ENCODE measurements at regions not wholly inside any gene's neighbourhood (a gene's known extent, or its start where the extent isn't known, plus 50 kb on each side); places are given as distances from the start of the nearest gene placed in this dataset.

DNA sequence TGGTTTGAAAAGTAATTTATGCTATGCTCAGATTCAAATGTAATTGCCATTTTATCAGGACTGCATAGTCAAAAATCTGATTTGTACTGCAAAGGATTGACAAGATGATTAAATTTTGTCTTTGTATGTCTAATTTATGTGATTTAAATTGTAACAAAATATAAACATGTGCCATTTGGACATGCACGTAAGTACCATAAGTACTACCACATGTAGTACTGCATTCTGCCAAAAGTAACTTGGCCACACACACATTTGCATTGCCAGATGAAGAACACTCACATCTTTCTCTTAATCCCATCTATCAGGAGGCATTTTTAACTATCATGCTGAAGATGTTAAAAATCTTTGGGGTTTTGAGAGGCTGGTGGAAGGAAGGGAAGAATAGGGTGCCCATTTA, 133.3 kb downstream of the KLF12 start:
- no peak overlapping the region for H3K23ac ChIP-seq (ENCODE audit: low read depth, low read length)
- H2BK20ac ChIP-seq (ENCODE audit: low read depth, low read length) = no peak overlapping the region
- intact Hi-C loops (cut with micrococcal nuclease) = no loop called here
- H4K20me1 ChIP-seq (ENCODE audit: insufficient read depth, low read length) = peaks cover 4% of the 10 kb centered on the region; the same call in 1 of the 2 replicates
- no peaks in the 10 kb centered on the region for H3K36me3 ChIP-seq (ENCODE audit: control insufficient read depth, insufficient read depth, low read length)
- no peaks in the 10 kb centered on the region for H3K9me3 ChIP-seq (ENCODE audit: control insufficient read depth, insufficient read depth, low read length)
- in situ Hi-C loops (cut with MboI; ENCODE audit: low sequenced_read_pairs) = no loop called here
- no peak overlapping the region for H3K4me2 ChIP-seq (ENCODE audit: low read depth, low read length)
- no peak overlapping the region for H3K18ac ChIP-seq (ENCODE audit: low read depth, low read length)
- H2BK5ac ChIP-seq (ENCODE audit: low read depth, low read length, poor library complexity, severe bottlenecking) = no peak overlapping the region
- H3K4me3 ChIP-seq (ENCODE audit: insufficient read depth, low read depth, low read length) = no peak overlapping the region
- no peak overlapping the region for H2AK9ac ChIP-seq (replicated peaks; ENCODE audit: low read depth, low read length, poor library complexity)
- TF ChIP-seq, protein P1, sequence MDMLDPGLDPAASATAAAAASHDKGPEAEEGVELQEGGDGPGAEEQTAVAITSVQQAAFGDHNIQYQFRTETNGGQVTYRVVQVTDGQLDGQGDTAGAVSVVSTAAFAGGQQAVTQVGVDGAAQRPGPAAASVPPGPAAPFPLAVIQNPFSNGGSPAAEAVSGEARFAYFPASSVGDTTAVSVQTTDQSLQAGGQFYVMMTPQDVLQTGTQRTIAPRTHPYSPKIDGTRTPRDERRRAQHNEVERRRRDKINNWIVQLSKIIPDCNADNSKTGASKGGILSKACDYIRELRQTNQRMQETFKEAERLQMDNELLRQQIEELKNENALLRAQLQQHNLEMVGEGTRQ (IDR thresholded peaks at IDR 0.05; ENCODE audit: low read depth, low read length) = no peak
- no peak for TF ChIP-seq CHD1 (IDR thresholded peaks at IDR 0.05; ENCODE audit: low read depth, low read length)
- TF ChIP-seq, protein P2, sequence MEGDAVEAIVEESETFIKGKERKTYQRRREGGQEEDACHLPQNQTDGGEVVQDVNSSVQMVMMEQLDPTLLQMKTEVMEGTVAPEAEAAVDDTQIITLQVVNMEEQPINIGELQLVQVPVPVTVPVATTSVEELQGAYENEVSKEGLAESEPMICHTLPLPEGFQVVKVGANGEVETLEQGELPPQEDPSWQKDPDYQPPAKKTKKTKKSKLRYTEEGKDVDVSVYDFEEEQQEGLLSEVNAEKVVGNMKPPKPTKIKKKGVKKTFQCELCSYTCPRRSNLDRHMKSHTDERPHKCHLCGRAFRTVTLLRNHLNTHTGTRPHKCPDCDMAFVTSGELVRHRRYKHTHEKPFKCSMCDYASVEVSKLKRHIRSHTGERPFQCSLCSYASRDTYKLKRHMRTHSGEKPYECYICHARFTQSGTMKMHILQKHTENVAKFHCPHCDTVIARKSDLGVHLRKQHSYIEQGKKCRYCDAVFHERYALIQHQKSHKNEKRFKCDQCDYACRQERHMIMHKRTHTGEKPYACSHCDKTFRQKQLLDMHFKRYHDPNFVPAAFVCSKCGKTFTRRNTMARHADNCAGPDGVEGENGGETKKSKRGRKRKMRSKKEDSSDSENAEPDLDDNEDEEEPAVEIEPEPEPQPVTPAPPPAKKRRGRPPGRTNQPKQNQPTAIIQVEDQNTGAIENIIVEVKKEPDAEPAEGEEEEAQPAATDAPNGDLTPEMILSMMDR (conservative IDR thresholded peaks at IDR 0.05; ENCODE audit: low read depth, low read length) = no peak
- no peak for TF ChIP-seq SMC3 (IDR thresholded peaks at IDR 0.05; ENCODE audit: low read depth, low read length)
- no peak for TF ChIP-seq MAZ (IDR thresholded peaks at IDR 0.05; ENCODE audit: borderline replicate concordance, low read depth, low read length)
- no peak for TF ChIP-seq MAFK (IDR thresholded peaks at IDR 0.05; ENCODE audit: low read depth, low read length)
- TF ChIP-seq CEBPB (IDR thresholded peaks at IDR 0.05; ENCODE audit: low read depth, low read length) = no peak
- no peak for TF ChIP-seq RAD21 (IDR thresholded peaks at IDR 0.05; ENCODE audit: low read length)
- no peak for TF ChIP-seq MXI1 (IDR thresholded peaks at IDR 0.05; ENCODE audit: borderline replicate concordance, low read depth, low read length)
- no peak for TF ChIP-seq NFE2L2 (IDR thresholded peaks at IDR 0.05; ENCODE audit: low read depth, low read length)
- TF ChIP-seq POLR2A (IDR thresholded peaks at IDR 0.05; ENCODE audit: low read depth, low read length) = no peak
- no peak for TF ChIP-seq RCOR1 (IDR thresholded peaks at IDR 0.05; ENCODE audit: insufficient replicate concordance, low read length)
- no peak for TF ChIP-seq BHLHE40 (IDR thresholded peaks at IDR 0.05; ENCODE audit: low read depth, low read length)
- no peak for TF ChIP-seq RFX5 (IDR thresholded peaks at IDR 0.05; ENCODE audit: low read depth, low read length)
- TF ChIP-seq, protein P3, sequence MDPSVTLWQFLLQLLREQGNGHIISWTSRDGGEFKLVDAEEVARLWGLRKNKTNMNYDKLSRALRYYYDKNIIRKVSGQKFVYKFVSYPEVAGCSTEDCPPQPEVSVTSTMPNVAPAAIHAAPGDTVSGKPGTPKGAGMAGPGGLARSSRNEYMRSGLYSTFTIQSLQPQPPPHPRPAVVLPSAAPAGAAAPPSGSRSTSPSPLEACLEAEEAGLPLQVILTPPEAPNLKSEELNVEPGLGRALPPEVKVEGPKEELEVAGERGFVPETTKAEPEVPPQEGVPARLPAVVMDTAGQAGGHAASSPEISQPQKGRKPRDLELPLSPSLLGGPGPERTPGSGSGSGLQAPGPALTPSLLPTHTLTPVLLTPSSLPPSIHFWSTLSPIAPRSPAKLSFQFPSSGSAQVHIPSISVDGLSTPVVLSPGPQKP (IDR thresholded peaks at IDR 0.05; ENCODE audit: borderline replicate concordance, low read depth, low read length) = no peak
- TF ChIP-seq FOS (IDR thresholded peaks at IDR 0.05; ENCODE audit: low read depth, low read length) = no peak
- CTCF ChIA-PET = no interaction called here
- H2AK5ac ChIP-seq (ENCODE audit: low read depth, low read length) = no peak overlapping the region
- WGBS, 2 experiments (ENCODE audit: extremely low coverage in 2 of 2, insufficient read length in 1 of 2) = no CpG with 5 or more reads among the region's 1 CpG
- peaks cover 38% of the 10 kb centered on the region in 2 experiments for H3K79me1 ChIP-seq (ENCODE audit: low read depth in 1 of 2, low read length in 2 of 2)
- no peak overlapping the region for H4K5ac ChIP-seq (ENCODE audit: low read depth, low read length)
- POLR2A ChIA-PET (ENCODE audit: unreplicated experiment) = no interaction called here
- ATAC-seq (ENCODE audit: low read depth) (no peak), DNase-seq (no peak)
- no peak overlapping the region for H3K27ac ChIP-seq (ENCODE audit: insufficient read depth, low read length)
- H2BK15ac ChIP-seq (ENCODE audit: low read depth, low read length) = no peak overlapping the region
- no peak overlapping the region for H4K91ac ChIP-seq (ENCODE audit: insufficient read depth, low read depth, low read length)
- no peak overlapping the region for H3K56ac ChIP-seq (ENCODE audit: extremely low read depth, insufficient read depth, low read length)
- no peaks in the 10 kb centered on the region for H3K27me3 ChIP-seq (ENCODE audit: control insufficient read depth, insufficient read depth, low read length)
- H3K4ac ChIP-seq (ENCODE audit: low read depth, low read length) = no peak overlapping the region
- H2AFZ ChIP-seq (replicated peaks; ENCODE audit: low read length, poor library complexity) = no peak overlapping the region
- H3K9me1 ChIP-seq (ENCODE audit: insufficient read depth, low read length) = peaks cover 5% of the 10 kb centered on the region; the same call in 1 of the 2 replicates
- H2BK120ac ChIP-seq (ENCODE audit: low read depth, low read length) = no peak overlapping the region
- no peak overlapping the region for H3K9ac ChIP-seq (ENCODE audit: low read depth, low read length)
- H4K8ac ChIP-seq (ENCODE audit: low read depth in 2 of 2, low read length in 2 of 2) = no peak overlapping the region
- no peaks in the 10 kb centered on the region for H3K4me1 ChIP-seq (ENCODE audit: control insufficient read depth, insufficient read depth, low read length)
- no peak overlapping the region for H3K14ac ChIP-seq (replicated peaks; ENCODE audit: low read depth, low read length)
- no TSS peak for BruUV-seq (replicated peaks)
- dilution Hi-C loops (cut with HindIII; ENCODE audit: low sequenced_read_pairs, unreplicated experiment) = no loop called here
